ENCODE measurements at regions not wholly inside any gene's neighbourhood (a gene's known extent, or its start where the extent isn't known, plus 50 kb on each side); places are given as distances from the start of the nearest gene placed in this dataset.

DNA sequence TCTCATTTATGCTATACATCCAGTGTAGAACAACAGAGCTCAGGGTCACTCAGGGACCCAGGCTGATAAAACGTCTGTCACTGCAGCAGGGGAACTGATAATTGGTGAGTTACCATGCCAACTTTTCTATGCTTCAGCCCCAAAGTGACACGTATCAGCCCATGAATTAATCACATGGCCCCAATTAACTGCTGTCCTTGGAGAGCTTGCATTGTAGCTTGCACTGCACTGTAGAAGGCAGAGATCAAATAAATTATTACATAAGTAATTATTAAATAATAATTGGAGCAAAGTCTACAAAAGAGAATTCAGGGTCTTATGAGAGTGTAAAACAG is 144.6 kb downstream of the SUDS3 start:
- TF ChIP-seq CTCF (IDR thresholded peaks at IDR 0.05; ENCODE audit: borderline replicate concordance, extremely low read depth, low read length, poor library complexity, severe bottlenecking), result no peak
- no peak for TF ChIP-seq EZH2 (IDR thresholded peaks at IDR 0.05; ENCODE audit: borderline replicate concordance, low read depth, low read length, severe bottlenecking)
